Heart left ventricle (tissue), 16 donors: ENCODE measurements at regions not wholly inside any gene's neighbourhood (a gene's known extent, or its start where the extent isn't known, plus 50 kb on each side); places are given as distances from the start of the nearest gene placed in this dataset.

Source experiments
- ATAC-seq, 4 donors: fragments of 200-7000 bp; cut with Tn5 transposase; one replicate each; pipeline ENCODE4 v1.9.1; 2020 to 2022; ENCODE audit warnings: moderate library complexity in 4 of 4, mild to moderate bottlenecking in 3 of 4, moderate number of reproducible peaks in 1 of 4
- DNase-seq, 5 donors: peaks; one replicate each; pipeline ENCODE4 v3.0.0-alpha.2; 2020
- H3K27ac ChIP-seq, 12 donors: fragments of 200-600 bp; sonication (generic) in 4 of 12; one replicate each; pipeline versions ENCODE4 v1.5.0 to v1.8.0; 2016 to 2022; ENCODE audit warnings: mild to moderate bottlenecking in 2 of 12
- H3K27me3 ChIP-seq, 9 donors: fragments of 200-600 bp; sonication (generic) in 2 of 9; one replicate each; pipeline versions ENCODE4 v1.5.1 to v1.8.0; 2016 to 2022; ENCODE audit warnings: mild to moderate bottlenecking in 3 of 9
- H3K36me3 ChIP-seq, 9 donors: fragments of 200-600 bp; sonication (generic) in 2 of 9; one replicate each; pipeline versions ENCODE4 v1.5.0 to v1.8.0; 2018 to 2022; ENCODE audit warnings: mild to moderate bottlenecking in 2 of 9
- H3K4me1 ChIP-seq, 12 donors: fragments of 200-600 bp; sonication (generic) in 4 of 12; one replicate each; pipeline versions ENCODE4 v1.5.0 to v1.8.0; 2016 to 2022; ENCODE audit warnings: mild to moderate bottlenecking in 3 of 12
- H3K4me3 ChIP-seq, 12 donors: fragments of 200-600 bp; sonication (generic) in 4 of 12; one replicate each; pipeline versions ENCODE4 v1.5.0 to v1.8.0; 2017 to 2022; ENCODE audit warnings: mild to moderate bottlenecking in 9 of 12, moderate library complexity in 4 of 12
- H3K9me3 ChIP-seq, 12 donors: fragments of 200-600 bp; sonication (generic) in 4 of 12; one replicate each; pipeline versions ENCODE4 v1.5.0 to v1.8.0; 2016 to 2022; ENCODE audit warnings: mild to moderate bottlenecking in 1 of 12
- CTCF ChIP-seq, 12 donors: fragments of 200-600 bp; sonication (generic) in 4 of 12; IDR thresholded peaks; one replicate each; pipeline versions ENCODE4 v1.5.0 to v1.8.0; 2018 to 2022; ENCODE audit warnings: antibody characterized with exemption in 12 of 12, mild to moderate bottlenecking in 5 of 12
- POLR2A ChIP-seq, 2 donors: fragments of 450-650 bp; IDR thresholded peaks; one replicate each; pipeline ENCODE4 v1.6.1; 2017; ENCODE audit warnings: antibody characterized with exemption in 2 of 2, mild to moderate bottlenecking in 2 of 2, moderate library complexity in 2 of 2
- WGBS, 4 donors: extraction: QIAGEN DNeasy Blood & Tissue Kit in 2 of 4; methylation state at CpG; one replicate each; pipeline versions ENCODE4 v1.1.5 to v1.1.7; 2013 to 2018; 5-methylcytosine and 5-hydroxymethylcytosine counted together
- intact Hi-C, 10 donors: fragments of 100-400 bp; cut with DNase I; formaldehyde crosslinking; loops; one replicate each; pipeline versions ENCODE4 v1.11.1 to v1.14.2; 2022
- donor health status: ischemic (EF 13 %, LVEDD 7.1; RV severe dilation, severe dysfunction).
- donor health status: healthy with polysubstance abuse.
- donor health status: DM: no; HTN: yes; CAD: no.
- donor health status: DM: no; HTN: no; CAD: no.
- donor health status: ischemic (EF 25% LVEDD 6.9; RV normal size, moderate dysfunction).
- donor health status: ischemic (EF 25% LVEDD 5.7; RV mildly dilated, moderate dysfunction).
- donor health status: healthy.
- donor health status: DM: yes; HTN: yes; CAD: no.
- donor health status: ischemic (EF 35%, LVEDD 5.7; RV mildly dilated, moderate dysfunction).
- donor health status: nonischemic (EF 11% LVEDD 7.7; RV severe dilation, severe dysfunction).
- donor health status: DM: yes; HTN: yes; CAD: no.
- donor health status: PGD.
- donor health status: ischemic (EF 29% LVEDD 5.4; RV normal size, mild dysfunction).
- donor health status: nonischemic (EF 23%, LVEDD 6.1; RV moderate dilation, normal function).

- intact Hi-C loops = no loop called here
These were observed 55.0 kb upstream of the NMNAT3 start for GRCh38 chr3:139732729-139733128.

GRCh38 chr3:139729300-139729699, 51.5 kb upstream of the NMNAT3 start:
- intact Hi-C loops = loop anchor here in 1 of 10 donors (10.0 kb wide), 1 partner anchor 206 kb away; the partner anchor contains the start of gene CLSTN2
- DNase-seq (no peak), ATAC-seq (no peak)
- WGBS, 4 donors = 67 to 75% (median 70%) methylated on average over 2 of the region's 2 CpGs
- Histone ChIP-seq H3K27ac (no peak overlapping the region), H3K4me3 (no peak overlapping the region), H3K27me3 (no peaks in the 10 kb centered on the region), H3K9me3 (no peaks in the 10 kb centered on the region), H3K36me3 (no peaks in the 10 kb centered on the region), H3K4me1 (no peaks in the 10 kb centered on the region)
- TF ChIP-seq POLR2A (IDR thresholded peaks at IDR 0.05) (no peak), CTCF (IDR thresholded peaks at IDR 0.05) (no peak)

More at GRCh38 chr3:139732729-139733128, 55.0 kb upstream of the NMNAT3 start:
- H3K9me3 ChIP-seq = no peaks in the 10 kb centered on the region
- WGBS, 4 donors = 57 to 86% (median 76%) methylated on average over 1 of the region's 1 CpG
- no peak overlapping the region for H3K4me3 ChIP-seq
- H3K36me3 ChIP-seq = no peaks in the 10 kb centered on the region
- DNase-seq (no peak), ATAC-seq (no peak)
- TF ChIP-seq CTCF (IDR thresholded peaks at IDR 0.05) (no peak), POLR2A (IDR thresholded peaks at IDR 0.05) (no peak)
- H3K27ac ChIP-seq = no peak overlapping the region
- no peaks in the 10 kb centered on the region for H3K27me3 ChIP-seq
- no peaks in the 10 kb centered on the region for H3K4me1 ChIP-seq

GRCh38 chr3:139728414-139728813, 50.6 kb upstream of the NMNAT3 start:
- Histone ChIP-seq H3K27ac (no peak overlapping the region), H3K27me3 (no peaks in the 10 kb centered on the region), H3K4me3 (no peak overlapping the region), H3K9me3 (no peaks in the 10 kb centered on the region), H3K36me3 (no peaks in the 10 kb centered on the region), H3K4me1 (no peaks in the 10 kb centered on the region)
- whole genome bisulfite sequencing, 4 donors = 91 to 99% (median 93%) methylated on average over 5 of the region's 5 CpGs
- no peak for TF ChIP-seq CTCF (IDR thresholded peaks at IDR 0.05)
- no peak for TF ChIP-seq POLR2A (IDR thresholded peaks at IDR 0.05)
- ATAC-seq = no peak
- intact Hi-C loops = loop anchor here in 1 of 10 donors (10.0 kb wide), 1 partner anchor 206 kb away; the partner anchor contains the start of gene CLSTN2
- no peak for DNase-seq
